ENCODE measurements at regions not wholly inside any gene's neighbourhood (a gene's known extent, or its start where the extent isn't known, plus 50 kb on each side); places are given as distances from the start of the nearest gene placed in this dataset.

- TF ChIP-seq CTCF (IDR thresholded peaks at IDR 0.05 in 8 of 11, conservative IDR thresholded peaks at IDR 0.05 in 3 of 11): no peak
- no peak for TF ChIP-seq POLR2AphosphoS5 (IDR thresholded peaks at IDR 0.05)
- no peak for TF ChIP-seq POLR2A (IDR thresholded peaks at IDR 0.05)
These were observed 286.4 kb downstream of the PCNX1 start for GRCh38 chr14:71193663-71194062.
